Astrocyte (in vitro differentiated cells and primary cell): ENCODE measurements at regions not wholly inside any gene's neighbourhood (a gene's known extent, or its start where the extent isn't known, plus 50 kb on each side); places are given as distances from the start of the nearest gene placed in this dataset.
A peak's percentile ranks its signal among the peaks of the same experiment; 100 is the strongest.

ENCODE experiments used
- CTCF ChIP-seq: IDR thresholded peaks from 2 replicates; pipeline ENCODE4 v1.5.1; 2011; ENCODE audit warnings: low read depth, mild to moderate bottlenecking, inconsistent platforms, low read length, moderate library complexity; ENCODE audit not compliant: insufficient read depth
- EZH2 ChIP-seq: IDR thresholded peaks from 2 replicates; pipeline ENCODE4 v1.6.1; 2012; ENCODE audit warnings: mild to moderate bottlenecking, low read length, inconsistent platforms; ENCODE audit not compliant: insufficient read depth

GRCh38 chr1:148353461-148354283, 129.4 kb downstream of the PPIAL4G start:
- TF ChIP-seq EZH2 = peak; percentile 13
- no peak for TF ChIP-seq CTCF
